Raji (cell line): ENCODE measurements at regions not wholly inside any gene's neighbourhood (a gene's known extent, or its start where the extent isn't known, plus 50 kb on each side); places are given as distances from the start of the nearest gene placed in this dataset.

Source experiments
- POLR2A ChIP-seq: IDR thresholded peaks from 2 replicates; pipeline ENCODE4 v1.6.1; 2011; ENCODE audit warnings: low read depth, low read length, control low read depth; ENCODE audit not compliant: insufficient read depth

DNA sequence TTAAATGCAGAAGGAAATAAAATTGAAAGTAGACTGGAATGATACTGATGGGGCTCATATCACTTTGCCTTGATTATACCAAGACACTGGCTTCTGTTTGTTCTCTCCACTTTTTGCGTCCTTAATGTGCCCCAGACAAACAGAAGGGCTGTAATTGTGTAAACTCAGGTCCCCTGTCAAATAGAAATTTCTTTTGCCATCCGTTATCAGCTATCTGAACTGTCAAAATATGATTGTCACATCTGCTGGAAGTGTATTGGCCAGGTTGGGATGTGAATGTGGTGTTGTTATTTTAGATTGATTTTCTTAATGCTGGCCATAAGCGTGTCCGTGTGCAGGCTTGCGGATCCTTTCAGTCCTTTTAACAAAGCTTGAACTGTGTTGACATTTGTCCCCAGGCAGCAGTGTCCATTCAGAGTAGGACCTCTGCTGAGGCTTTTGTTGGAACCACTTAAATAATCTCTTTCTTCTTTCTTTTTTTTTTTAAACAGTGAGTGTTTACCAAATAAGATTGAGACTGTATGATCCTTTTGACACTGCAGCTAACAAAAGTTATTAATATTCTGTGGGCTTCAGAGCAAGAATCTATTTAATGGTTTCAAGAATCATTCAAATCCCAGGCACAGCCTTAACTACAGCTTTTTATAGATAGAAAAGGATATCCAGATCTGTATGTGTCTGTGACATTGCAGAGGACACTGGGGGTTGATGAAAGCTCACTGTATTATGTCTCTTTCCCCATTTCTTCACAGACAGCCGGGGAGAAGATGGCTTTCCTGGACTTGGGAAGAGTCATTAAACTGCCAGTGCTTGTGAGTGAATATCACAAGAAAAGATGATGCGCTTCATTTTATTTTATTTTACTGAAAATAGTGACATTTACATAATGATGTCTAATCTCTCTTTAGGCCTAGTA is 171.7 kb downstream of the ZNF608 start:
- no peak for TF ChIP-seq POLR2A

DNA sequence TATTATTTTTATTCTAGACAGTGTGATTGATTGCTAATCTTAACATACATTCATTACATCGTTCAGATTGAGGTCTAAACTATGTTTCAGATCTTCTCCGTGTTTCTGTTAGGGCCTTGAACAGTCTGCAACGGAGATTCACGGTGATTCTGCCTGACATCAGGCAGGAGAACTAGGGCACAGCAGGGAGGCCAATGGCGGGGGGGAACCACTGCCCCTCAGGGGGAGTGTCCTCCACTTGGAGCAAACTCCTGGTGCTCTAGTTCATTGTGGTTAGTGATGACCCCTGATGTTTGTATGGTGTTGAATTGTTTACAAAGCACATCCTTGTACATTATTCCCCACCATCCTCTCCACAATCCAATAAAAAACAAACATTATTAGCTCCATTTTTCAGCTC is 173.5 kb downstream of the ZNF608 start:
- TF ChIP-seq POLR2A = no peak

DNA sequence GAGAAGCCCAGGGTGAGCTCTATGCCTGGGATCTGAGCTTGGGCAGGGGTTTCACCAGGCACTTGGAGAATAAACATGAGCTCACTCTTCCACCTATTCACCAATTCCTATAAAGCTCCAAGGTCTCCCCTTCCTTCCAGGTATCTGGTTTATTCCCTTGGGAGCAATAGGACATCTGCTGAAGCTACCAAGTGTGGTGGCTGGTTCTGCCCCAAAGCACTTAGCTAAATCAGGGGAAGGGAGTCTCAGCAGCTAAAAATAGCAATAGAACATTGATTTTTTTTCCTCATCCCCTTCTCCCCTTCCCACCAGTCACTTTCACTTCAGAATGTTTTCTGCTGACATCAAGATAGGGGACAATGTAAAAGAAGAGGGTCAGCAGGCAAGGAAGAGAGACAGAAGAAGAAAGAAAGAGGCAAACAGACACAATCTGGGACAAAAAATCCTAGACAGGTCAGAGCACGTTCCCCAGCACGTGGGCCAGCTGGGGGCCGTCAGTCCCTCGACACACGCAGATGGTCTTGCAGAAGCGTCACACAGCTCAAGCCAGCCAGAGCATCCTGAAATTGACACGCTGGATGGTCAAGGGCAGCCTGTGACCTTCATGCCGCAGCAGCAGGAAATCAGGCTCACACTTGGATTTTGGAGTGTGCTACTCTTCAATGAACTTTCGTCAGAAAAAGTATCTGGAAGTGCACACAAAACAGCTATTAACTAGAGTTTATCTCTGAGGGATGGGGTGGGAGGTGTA is 176.0 kb downstream of the ZNF608 start:
- no peak for TF ChIP-seq POLR2A

DNA sequence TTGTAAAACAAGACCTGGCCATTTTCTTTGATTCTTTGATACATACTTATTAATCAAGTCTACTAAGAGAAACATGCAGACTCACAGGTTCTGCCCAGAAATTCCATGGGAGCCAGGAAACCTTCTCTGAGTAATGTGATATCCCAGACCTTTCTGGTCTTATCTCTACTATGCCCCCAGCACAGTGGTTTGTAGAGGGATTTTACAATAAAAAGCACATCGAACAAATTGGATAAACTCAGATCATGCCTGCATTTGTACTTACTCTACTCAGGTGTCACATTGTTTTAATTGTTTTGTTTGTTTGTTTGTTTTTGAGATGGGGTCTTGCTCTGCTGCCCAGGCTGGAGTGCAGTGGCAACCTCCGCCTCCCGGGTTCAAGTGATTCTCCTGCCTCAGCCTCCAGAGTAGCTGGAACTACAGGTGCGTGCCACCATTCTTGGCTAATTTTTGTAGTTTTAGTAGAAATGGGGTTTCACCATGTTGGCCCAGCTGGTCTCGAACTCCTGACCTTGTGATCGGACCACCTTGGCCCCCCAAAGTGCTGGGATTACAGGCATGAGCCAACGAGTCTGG is 179.5 kb downstream of the ZNF608 start:
- TF ChIP-seq POLR2A = no peak

DNA sequence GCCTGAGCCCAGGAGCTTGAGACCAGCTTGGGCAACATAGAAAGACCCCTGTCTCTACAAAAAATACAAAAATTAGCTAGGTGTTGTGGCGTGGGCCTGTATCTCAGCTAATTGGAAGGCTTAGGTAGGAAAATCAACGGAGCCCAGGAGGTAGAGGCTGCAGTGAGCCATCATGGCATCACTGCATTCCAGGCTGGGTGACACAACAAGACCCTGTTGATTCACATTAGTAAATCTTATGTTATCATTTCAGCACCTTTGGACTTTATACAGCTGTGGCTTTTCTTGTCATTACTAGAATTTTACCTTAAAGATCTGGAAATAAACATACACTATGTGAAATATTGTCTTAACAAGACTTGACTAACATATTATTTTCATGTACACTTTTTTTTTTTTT is 185.0 kb downstream of the ZNF608 start:
- TF ChIP-seq POLR2A = no peak

- TF ChIP-seq POLR2A = no peak
Observed at GRCh38 chr5:124560370-124560769, 186.1 kb downstream of the ZNF608 start.

DNA sequence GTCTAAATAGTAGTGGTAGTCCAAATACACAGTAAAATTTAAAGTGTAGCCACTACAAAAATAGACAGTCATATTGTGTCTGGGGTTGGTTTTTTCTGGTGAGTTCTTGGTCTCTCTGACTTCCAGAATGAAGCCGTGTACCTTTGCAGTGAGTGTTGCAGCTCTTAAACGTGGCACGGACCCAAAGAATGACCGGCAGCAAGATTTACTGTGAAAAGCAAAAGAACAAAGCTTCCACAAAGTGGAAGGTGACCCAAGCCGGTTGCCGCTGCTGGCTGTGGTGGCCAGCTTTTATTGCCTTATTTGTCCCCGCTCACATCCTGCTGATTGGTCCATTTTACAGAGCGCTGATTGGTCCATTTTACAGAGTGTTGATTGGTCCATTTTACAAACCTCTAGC is 188.7 kb downstream of the ZNF608 start:
- TF ChIP-seq POLR2A = no peak

DNA sequence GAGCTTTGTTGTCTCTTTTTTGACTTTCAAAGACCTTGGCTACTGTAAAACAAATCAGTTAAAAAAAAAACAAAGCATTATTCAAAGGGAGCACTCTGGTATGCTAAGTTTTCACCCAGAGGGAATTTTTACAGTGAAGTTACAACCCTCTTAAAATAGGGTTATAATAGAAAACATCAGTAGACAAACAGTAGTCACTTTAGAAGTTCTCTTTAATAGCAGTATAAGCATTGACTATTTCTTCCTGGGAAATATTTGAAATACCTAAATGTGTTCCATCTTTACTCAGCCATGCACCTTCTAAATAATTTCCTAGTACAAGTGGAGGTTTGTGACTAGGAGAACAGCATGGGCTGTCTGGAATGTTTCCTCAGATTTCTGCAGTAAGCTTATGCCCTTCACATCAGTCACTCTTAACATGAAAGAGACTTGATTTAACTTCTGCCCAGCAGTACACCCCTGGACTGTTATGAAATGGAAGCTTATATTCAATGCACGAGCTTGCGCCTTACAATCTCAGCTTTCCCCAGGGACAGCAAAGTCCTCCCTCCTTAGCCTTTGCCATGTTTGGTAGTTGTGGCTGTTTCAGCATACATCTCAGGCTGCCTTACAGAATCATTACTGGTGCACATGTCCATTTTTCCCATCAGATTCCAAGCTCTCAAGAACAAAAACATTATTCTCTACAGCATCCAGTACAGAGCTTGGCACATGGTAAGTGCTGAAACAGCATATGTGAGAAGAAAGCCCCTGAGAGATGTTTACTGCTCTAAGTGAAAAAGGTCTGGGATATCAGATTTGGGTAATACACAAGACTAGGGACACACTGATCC is 191.5 kb downstream of the ZNF608 start:
- TF ChIP-seq POLR2A = no peak

DNA sequence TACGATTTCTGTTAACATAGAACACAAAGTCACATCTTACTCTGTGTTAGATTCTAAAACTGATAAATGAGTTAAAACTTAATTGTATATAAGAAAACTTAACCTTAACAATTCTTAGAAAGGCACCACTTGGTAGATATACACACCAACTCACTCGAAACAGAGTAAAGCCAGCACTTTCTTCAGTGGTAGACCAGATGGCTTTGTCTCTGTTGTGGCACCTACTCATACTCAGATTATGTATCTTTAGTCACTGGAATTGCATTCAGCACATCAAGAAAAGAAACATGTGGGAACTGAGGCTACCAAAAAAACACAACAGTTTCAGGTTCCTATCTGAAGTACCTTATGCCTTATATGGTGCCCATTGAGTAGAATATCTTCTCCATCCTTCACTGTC is 192.5 kb downstream of the ZNF608 start:
- no peak for TF ChIP-seq POLR2A

DNA sequence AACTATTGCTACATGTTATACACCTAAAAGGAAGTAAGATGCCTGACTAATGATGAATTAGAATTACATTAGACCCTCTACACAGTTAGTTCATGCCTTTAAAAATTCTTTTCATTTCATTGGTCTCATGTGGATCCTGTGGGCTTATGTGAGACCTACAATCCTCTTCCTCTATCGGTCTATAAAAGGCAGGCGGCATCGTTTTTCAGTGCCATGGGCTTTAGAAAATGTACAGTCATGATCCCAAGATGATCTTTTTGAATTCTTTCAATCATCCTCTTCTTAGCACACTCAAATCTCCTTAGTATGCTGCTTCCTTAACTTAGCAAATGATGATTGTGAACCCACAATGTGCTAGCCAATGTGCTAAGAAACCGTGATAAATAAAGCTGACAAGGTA is 193.9 kb downstream of the ZNF608 start:
- TF ChIP-seq POLR2A = no peak

- TF ChIP-seq POLR2A = no peak
Observed at GRCh38 chr5:124551939-124552279, 194.5 kb downstream of the ZNF608 start.

DNA sequence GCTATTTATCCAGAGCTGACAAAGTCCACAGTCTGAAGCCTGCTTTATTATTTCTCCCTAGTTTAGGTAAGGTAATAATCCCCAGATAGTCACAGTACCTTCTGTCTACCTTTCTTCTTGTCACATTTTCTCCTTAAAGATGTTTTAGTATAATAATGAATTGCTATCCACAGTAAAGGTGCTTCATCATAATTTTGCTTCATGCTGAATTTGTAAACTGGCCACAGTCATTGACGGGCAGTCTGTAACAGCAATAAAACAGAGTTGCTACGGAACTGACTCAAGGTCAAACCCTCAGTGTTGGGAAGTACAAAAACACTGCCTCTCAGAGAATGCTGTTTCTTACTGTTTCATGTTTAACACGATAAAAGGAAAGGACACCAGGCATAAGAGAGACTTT is 195.7 kb downstream of the ZNF608 start:
- no peak for TF ChIP-seq POLR2A

- no peak for TF ChIP-seq POLR2A
Observed at GRCh38 chr5:124549891-124550436, 196.5 kb downstream of the ZNF608 start.

DNA sequence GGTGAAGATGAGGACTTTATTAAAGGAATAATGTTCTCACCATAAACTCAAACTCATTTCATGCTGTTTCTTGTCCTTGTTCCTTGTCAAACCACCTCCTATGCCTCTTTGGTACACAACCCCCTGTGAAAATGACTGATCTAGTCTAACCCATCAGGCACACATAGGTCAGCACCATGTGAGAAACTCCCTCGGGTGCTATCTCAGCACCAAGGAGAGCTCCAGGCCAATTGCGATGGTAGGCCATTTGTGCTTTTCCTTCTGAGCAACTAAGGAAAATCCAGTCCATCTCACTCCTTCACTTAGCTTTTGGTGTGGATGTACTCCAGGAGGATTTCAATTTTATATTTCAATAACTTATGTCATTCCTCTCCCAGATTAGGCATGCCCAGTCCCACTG is 199.8 kb downstream of the ZNF608 start:
- TF ChIP-seq POLR2A = no peak
